Astrocyte (in vitro differentiated cells and primary cell): ENCODE measurements at regions not wholly inside any gene's neighbourhood (a gene's known extent, or its start where the extent isn't known, plus 50 kb on each side); places are given as distances from the start of the nearest gene placed in this dataset.

Experiments
- DNase-seq: peaks from one replicate; pipeline ENCODE4 v3.0.0-alpha.2; 2010; ENCODE audit warnings: low read depth
- FAIRE-seq: peaks from 2 replicates; lab custom pipeline; 2011; peaks lifted over from hg19 to GRCh38; lab: Jason Lieb, UNC
- H2AFZ ChIP-seq: 2 replicates; pipeline ENCODE4 v1.6.0; 2012; ENCODE audit warnings: low read depth, low read length, inconsistent platforms
- H3K27ac ChIP-seq: 2 replicates; pipeline ENCODE4 v1.5.1; 2011; ENCODE audit warnings: low read depth, low read length, inconsistent platforms
- H3K27me3 ChIP-seq: 2 replicates; pipeline ENCODE4 v1.6.0; 2011; ENCODE audit warnings: low read length, inconsistent platforms; ENCODE audit not compliant: insufficient read depth
- H3K36me3 ChIP-seq: 2 replicates; pipeline ENCODE4 v1.5.1; 2011; ENCODE audit warnings: low read length, inconsistent platforms; ENCODE audit not compliant: insufficient read depth
- H3K4me1 ChIP-seq: 2 replicates; pipeline ENCODE4 v1.5.1; 2011; ENCODE audit warnings: low read length, inconsistent platforms; ENCODE audit not compliant: insufficient read depth
- H3K4me2 ChIP-seq: 2 replicates; pipeline ENCODE4 v1.6.0; 2012; ENCODE audit warnings: low read length, inconsistent platforms
- H3K4me3 ChIP-seq: 2 replicates; pipeline ENCODE4 v1.5.1; 2011; ENCODE audit warnings: low read depth, mild to moderate bottlenecking, low read length, inconsistent platforms; ENCODE audit not compliant: insufficient read depth
- H3K79me2 ChIP-seq: 2 replicates; pipeline ENCODE4 v1.6.0; 2012; ENCODE audit warnings: mild to moderate bottlenecking, low read length, inconsistent platforms; ENCODE audit not compliant: insufficient read depth
- H3K9ac ChIP-seq: 2 replicates; pipeline ENCODE4 v1.6.0; 2012; ENCODE audit warnings: mild to moderate bottlenecking, low read length, inconsistent platforms
- H3K9me3 ChIP-seq: 2 replicates; pipeline ENCODE4 v1.5.1; 2012; ENCODE audit warnings: low read depth, mild to moderate bottlenecking, low read length, inconsistent platforms; ENCODE audit not compliant: insufficient read depth
- H4K20me1 ChIP-seq: 2 replicates; pipeline ENCODE4 v1.6.0; 2012; ENCODE audit warnings: low read length, inconsistent platforms; ENCODE audit not compliant: insufficient read depth
- H3K27ac Mint-ChIP-seq: one replicate; pipeline ENCODE4 v1.8.0; 2021; ENCODE audit warnings: mild to moderate bottlenecking, mixed read lengths; ENCODE audit not compliant: unreplicated experiment
- H3K27me3 Mint-ChIP-seq: one replicate; pipeline ENCODE4 v1.8.0; 2021; ENCODE audit warnings: low read depth, mixed read lengths; ENCODE audit not compliant: unreplicated experiment
- H3K36me3 Mint-ChIP-seq: one replicate; pipeline ENCODE4 v1.8.0; 2021; ENCODE audit warnings: low read depth, mixed read lengths; ENCODE audit not compliant: unreplicated experiment
- H3K4me1 Mint-ChIP-seq: one replicate; pipeline ENCODE4 v1.8.0; 2021; ENCODE audit warnings: low read depth, mixed read lengths; ENCODE audit not compliant: unreplicated experiment
- H3K4me3 Mint-ChIP-seq: one replicate; pipeline ENCODE4 v1.8.0; 2021; ENCODE audit warnings: mild to moderate bottlenecking, moderate library complexity, mixed read lengths; ENCODE audit not compliant: unreplicated experiment
- H3K9me3 Mint-ChIP-seq: one replicate; pipeline ENCODE4 v1.8.0; 2021; ENCODE audit warnings: mild to moderate bottlenecking, mixed read lengths; ENCODE audit not compliant: unreplicated experiment
- EZH2 ChIP-seq: IDR thresholded peaks from 2 replicates; pipeline ENCODE4 v1.6.1; 2012; ENCODE audit warnings: mild to moderate bottlenecking, low read length, inconsistent platforms; ENCODE audit not compliant: insufficient read depth
- TF ChIP-seq, protein P1 (sequence below): IDR thresholded peaks from 2 replicates; pipeline ENCODE4 v1.5.1; 2011; ENCODE audit warnings: low read depth, mild to moderate bottlenecking, inconsistent platforms, low read length, moderate library complexity; ENCODE audit not compliant: insufficient read depth

DNA sequence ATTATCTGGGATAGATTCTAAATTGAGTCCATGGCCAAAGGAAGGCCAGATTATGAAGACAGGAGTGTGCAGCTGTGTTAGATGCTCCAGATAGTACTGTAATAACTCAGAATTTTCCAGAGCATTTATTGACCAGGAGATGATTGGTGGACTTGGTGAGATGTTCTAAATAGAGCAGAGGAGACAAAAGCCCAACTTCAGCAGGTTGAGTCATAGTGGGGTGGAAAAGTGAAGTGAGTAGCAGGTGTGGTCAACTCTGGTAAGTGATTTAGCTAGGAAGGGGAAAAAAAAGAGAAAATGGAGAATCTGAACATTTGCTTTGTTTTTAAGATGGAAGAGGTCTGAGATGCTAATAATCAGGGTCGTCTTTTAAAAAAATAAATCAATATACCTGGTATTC, 227.4 kb downstream of the TMEM200A start:
- TF ChIP-seq, protein P1, sequence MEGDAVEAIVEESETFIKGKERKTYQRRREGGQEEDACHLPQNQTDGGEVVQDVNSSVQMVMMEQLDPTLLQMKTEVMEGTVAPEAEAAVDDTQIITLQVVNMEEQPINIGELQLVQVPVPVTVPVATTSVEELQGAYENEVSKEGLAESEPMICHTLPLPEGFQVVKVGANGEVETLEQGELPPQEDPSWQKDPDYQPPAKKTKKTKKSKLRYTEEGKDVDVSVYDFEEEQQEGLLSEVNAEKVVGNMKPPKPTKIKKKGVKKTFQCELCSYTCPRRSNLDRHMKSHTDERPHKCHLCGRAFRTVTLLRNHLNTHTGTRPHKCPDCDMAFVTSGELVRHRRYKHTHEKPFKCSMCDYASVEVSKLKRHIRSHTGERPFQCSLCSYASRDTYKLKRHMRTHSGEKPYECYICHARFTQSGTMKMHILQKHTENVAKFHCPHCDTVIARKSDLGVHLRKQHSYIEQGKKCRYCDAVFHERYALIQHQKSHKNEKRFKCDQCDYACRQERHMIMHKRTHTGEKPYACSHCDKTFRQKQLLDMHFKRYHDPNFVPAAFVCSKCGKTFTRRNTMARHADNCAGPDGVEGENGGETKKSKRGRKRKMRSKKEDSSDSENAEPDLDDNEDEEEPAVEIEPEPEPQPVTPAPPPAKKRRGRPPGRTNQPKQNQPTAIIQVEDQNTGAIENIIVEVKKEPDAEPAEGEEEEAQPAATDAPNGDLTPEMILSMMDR = no peak
- no peak for TF ChIP-seq EZH2
- no peaks in the 10 kb centered on the region for H3K36me3 ChIP-seq
- Mint-ChIP-seq H3K4me1 (peaks cover 10% of the 10 kb centered on the region), H3K36me3 (no peaks in the 10 kb centered on the region), H3K9me3 (peaks cover 2% of the 10 kb centered on the region), H3K27ac (no peak overlapping the region), H3K4me3 (no peak overlapping the region), H3K27me3 (no peaks in the 10 kb centered on the region)
- no peaks in the 10 kb centered on the region for H4K20me1 ChIP-seq
- H3K9ac ChIP-seq = no peak overlapping the region
- H3K27ac ChIP-seq = no peak overlapping the region
- H3K4me1 ChIP-seq = peaks cover 6% of the 10 kb centered on the region
- no peaks in the 10 kb centered on the region for H3K79me2 ChIP-seq
- H2AFZ ChIP-seq = no peak overlapping the region
- H3K27me3 ChIP-seq = no peaks in the 10 kb centered on the region
- peaks cover 2% of the 10 kb centered on the region for H3K9me3 ChIP-seq
- DNase-seq (no peak), FAIRE-seq (no peak)
- no peak overlapping the region for H3K4me2 ChIP-seq
- no peak overlapping the region for H3K4me3 ChIP-seq

DNA sequence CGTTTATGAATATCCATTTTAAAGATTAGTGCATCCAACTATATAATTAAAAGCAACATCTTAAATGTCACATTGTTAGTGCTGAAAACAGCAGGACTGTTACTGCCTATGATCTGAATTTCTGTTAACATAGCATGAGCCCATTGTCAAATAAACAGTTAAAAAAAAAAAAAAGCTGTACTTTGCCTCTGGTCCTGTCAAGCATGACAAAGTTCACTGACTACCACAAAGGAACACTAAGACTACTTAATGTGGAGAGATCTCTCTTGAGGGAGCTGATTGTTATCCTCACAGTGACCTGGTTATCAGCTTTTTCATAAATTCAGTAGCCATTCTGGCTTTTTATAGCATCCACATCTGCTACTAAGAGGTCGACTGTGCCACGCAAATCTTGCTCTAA, 228.1 kb downstream of the TMEM200A start:
- H3K9me3 ChIP-seq = peaks cover 2% of the 10 kb centered on the region
- no peaks in the 10 kb centered on the region for H3K36me3 ChIP-seq
- Mint-ChIP-seq H3K4me1 (peaks cover 14% of the 10 kb centered on the region), H3K27ac (no peak overlapping the region), H3K9me3 (peaks cover 2% of the 10 kb centered on the region), H3K4me3 (no peak overlapping the region), H3K36me3 (no peaks in the 10 kb centered on the region), H3K27me3 (no peaks in the 10 kb centered on the region)
- H3K27me3 ChIP-seq = no peaks in the 10 kb centered on the region
- peaks cover 11% of the 10 kb centered on the region for H3K4me1 ChIP-seq
- FAIRE-seq = no peak
- H2AFZ ChIP-seq = no peak overlapping the region
- TF ChIP-seq EZH2 = no peak
- TF ChIP-seq, protein P1 = no peak
- H3K4me2 ChIP-seq = no peak overlapping the region
- no peak for DNase-seq
- H3K4me3 ChIP-seq = no peak overlapping the region
- no peaks in the 10 kb centered on the region for H3K79me2 ChIP-seq
- H3K9ac ChIP-seq = no peak overlapping the region
- no peak overlapping the region for H3K27ac ChIP-seq
- H4K20me1 ChIP-seq = no peaks in the 10 kb centered on the region

DNA sequence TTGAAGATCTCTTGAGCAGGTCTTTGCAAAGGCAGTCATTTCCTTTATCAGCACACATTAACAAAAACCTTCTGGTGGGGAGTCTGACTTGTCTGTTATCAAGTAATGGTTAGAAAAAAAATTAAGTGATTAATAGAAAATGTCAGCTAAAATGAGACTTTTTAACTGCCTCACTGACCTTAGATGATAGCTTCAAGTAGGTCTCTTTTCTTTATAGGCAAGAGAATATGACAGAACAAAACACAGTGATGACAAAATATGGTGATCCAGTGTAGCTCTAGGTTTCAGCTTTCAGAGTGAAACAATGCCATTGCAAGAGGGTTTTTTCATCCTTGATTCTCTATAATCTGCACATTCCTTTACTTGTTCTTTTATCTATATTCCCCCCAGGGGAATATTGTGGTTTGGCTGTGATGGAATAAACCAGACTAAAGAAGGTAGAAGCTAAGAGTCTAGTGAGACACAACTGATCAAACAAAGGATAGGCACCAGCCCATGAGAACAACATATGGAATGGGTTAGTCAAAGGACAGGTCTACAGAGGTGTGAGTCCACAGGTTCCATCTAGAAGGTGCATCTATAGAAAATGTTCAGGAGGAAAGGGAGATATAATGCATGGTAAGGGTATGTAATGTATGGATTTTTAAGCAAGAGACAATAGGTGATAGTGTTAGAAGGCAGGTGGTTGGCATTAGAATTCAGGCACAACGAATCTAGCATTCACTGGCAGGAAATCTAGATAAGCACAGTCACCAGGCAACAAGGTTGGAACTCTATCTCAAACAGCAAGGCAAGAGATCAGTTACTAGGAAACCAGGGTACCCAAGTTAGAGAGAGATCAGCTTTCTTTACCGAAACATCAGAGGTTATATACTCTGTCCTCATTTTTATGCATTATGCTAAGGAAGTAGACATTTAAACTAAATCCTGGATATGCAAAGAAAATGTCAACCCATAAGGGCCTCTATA, 228.9 kb upstream of the SMLR1 start:
- no peak for TF ChIP-seq EZH2
- TF ChIP-seq, protein P1 = no peak
- Histone ChIP-seq H3K9me3 (no peaks in the 10 kb centered on the region), H3K36me3 (no peaks in the 10 kb centered on the region), H3K79me2 (no peaks in the 10 kb centered on the region), H3K4me2 (no peak overlapping the region), H3K27me3 (no peaks in the 10 kb centered on the region), H3K4me3 (no peak overlapping the region), H3K27ac (peak overlapping the region; percentile 28), H4K20me1 (no peaks in the 10 kb centered on the region), H2AFZ (no peak overlapping the region), H3K9ac (no peak overlapping the region), H3K4me1 (peaks cover 36% of the 10 kb centered on the region)
- Mint-ChIP-seq H3K9me3 (no peaks in the 10 kb centered on the region), H3K27me3 (no peaks in the 10 kb centered on the region), H3K4me1 (peaks cover 44% of the 10 kb centered on the region), H3K27ac (peak overlapping the region; percentile 31), H3K36me3 (no peaks in the 10 kb centered on the region), H3K4me3 (no peak overlapping the region)
- FAIRE-seq (no peak), DNase-seq (peak; percentile 63)
